ENCODE measurements at regions not wholly inside any gene's neighbourhood (a gene's known extent, or its start where the extent isn't known, plus 50 kb on each side); places are given as distances from the start of the nearest gene placed in this dataset.

DNA sequence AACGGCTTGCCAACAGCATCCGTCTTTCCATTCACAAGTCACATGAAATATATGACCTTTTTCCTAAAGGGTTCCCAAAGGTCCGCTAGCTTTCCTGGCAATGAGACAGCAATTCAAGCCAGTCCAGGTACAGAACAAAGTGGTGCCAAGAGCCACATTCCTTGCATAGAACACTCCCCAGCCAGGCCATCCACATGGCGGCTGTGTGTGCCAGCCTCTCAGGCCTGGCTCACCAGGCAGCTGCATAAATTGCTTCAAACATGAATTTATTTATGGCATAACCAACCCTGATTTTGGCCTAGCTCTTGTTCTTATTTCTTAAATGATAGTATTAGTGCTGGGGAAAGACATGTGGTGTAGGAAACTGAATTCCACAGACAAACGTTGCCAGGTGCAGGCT is 63.7 kb upstream of the CREB5 start:
- TF ChIP-seq, protein P1, sequence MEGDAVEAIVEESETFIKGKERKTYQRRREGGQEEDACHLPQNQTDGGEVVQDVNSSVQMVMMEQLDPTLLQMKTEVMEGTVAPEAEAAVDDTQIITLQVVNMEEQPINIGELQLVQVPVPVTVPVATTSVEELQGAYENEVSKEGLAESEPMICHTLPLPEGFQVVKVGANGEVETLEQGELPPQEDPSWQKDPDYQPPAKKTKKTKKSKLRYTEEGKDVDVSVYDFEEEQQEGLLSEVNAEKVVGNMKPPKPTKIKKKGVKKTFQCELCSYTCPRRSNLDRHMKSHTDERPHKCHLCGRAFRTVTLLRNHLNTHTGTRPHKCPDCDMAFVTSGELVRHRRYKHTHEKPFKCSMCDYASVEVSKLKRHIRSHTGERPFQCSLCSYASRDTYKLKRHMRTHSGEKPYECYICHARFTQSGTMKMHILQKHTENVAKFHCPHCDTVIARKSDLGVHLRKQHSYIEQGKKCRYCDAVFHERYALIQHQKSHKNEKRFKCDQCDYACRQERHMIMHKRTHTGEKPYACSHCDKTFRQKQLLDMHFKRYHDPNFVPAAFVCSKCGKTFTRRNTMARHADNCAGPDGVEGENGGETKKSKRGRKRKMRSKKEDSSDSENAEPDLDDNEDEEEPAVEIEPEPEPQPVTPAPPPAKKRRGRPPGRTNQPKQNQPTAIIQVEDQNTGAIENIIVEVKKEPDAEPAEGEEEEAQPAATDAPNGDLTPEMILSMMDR (IDR thresholded peaks at IDR 0.05) = no peak
- TF ChIP-seq POLR2AphosphoS5 (IDR thresholded peaks at IDR 0.05; ENCODE audit: insufficient read depth in 1 of 2, low read depth in 1 of 2) = no peak
- TF ChIP-seq POLR2A (IDR thresholded peaks at IDR 0.05) = no peak
